B cell (primary cell): ENCODE measurements at regions not wholly inside any gene's neighbourhood (a gene's known extent, or its start where the extent isn't known, plus 50 kb on each side); places are given as distances from the start of the nearest gene placed in this dataset.

ENCODE experiments used
- ATAC-seq: fragments of 200-7000 bp; cut with Tn5 transposase; one replicate; pipeline ENCODE4 v1.10.0; 2021; ENCODE audit warnings: low read depth, mild to moderate bottlenecking, moderate number of reproducible peaks, moderate library complexity
- CTCF ChIA-PET: fragments of 350-600 bp; sonication (Branson Sonifier 250); formaldehyde crosslinking; loops from one replicate; lab custom pipeline; 2021; ENCODE audit warnings: antibody characterized with exemption, inconsistent platforms; lab: Charles Lee
- POLR2A ChIA-PET: fragments of 350-600 bp; sonication (Branson Sonifier 250); formaldehyde crosslinking; loops from one replicate; lab custom pipeline; 2021; ENCODE audit warnings: antibody characterized with exemption; lab: Charles Lee
- DNase-seq: peaks from one replicate; pipeline ENCODE4 v3.0.0; 2013
- H2AFZ ChIP-seq: 2 replicates; pipeline ENCODE4 v1.6.1; 2012; ENCODE audit warnings: mild to moderate bottlenecking, low read depth, low read length; ENCODE audit not compliant: insufficient read depth, poor library complexity, severe bottlenecking
- H3K27ac ChIP-seq, 2 donors: 1 replicate in 1 of 2; 2 replicates in 1 of 2; pipeline ENCODE4 v1.5.1; 2012 to 2013; ENCODE audit warnings: low read length in 2 of 2, mild to moderate bottlenecking in 2 of 2, moderate library complexity in 1 of 2
- H3K27me3 ChIP-seq, 4 experiments: fragments of 200-600 bp in 1 of 4; sonication (generic) in 1 of 4; replicated peaks in 1 of 4; 1 replicate in 2 of 4; 2 replicates in 2 of 4; pipeline versions ENCODE4 v1.6.1 to v1.7.0; 2013 to 2016; ENCODE audit warnings: low read length in 3 of 4, mild to moderate bottlenecking in 2 of 4, mixed read lengths in 1 of 4, moderate library complexity in 1 of 4; ENCODE audit not compliant: insufficient read depth in 4 of 4, control insufficient read depth in 3 of 4; ENCODE audit errors: control extremely low read depth in 1 of 4
- H3K36me3 ChIP-seq, 2 experiments: replicated peaks in 1 of 2; 1 replicate in 1 of 2; 2 replicates in 1 of 2; pipeline versions ENCODE4 v1.6.1 to v1.7.1; 2013; ENCODE audit warnings: low read length in 1 of 2; ENCODE audit not compliant: insufficient read depth in 2 of 2, control insufficient read depth in 1 of 2; ENCODE audit errors: control extremely low read depth in 1 of 2, extremely low read depth in 1 of 2
- H3K4me1 ChIP-seq, 2 donors: fragments of 200-600 bp in 1 of 2; sonication (generic) in 1 of 2; 1 replicate in 1 of 2; 2 replicates in 1 of 2; pipeline versions ENCODE4 v1.5.1 to v1.6.1; 2013 to 2017; ENCODE audit warnings: low read length in 2 of 2; ENCODE audit not compliant: control insufficient read depth in 2 of 2, insufficient read depth in 2 of 2
- H3K4me2 ChIP-seq: replicated peaks from 2 replicates; pipeline ENCODE3; 2012; ENCODE audit warnings: mild to moderate bottlenecking, low read depth, low read length; ENCODE audit not compliant: poor library complexity, severe bottlenecking
- H3K4me3 ChIP-seq, 5 experiments: fragments of 200-600 bp in 1 of 5; sonication (generic) in 1 of 5; 1 replicate in 3 of 5; 2 replicates in 2 of 5; pipeline versions ENCODE4 v1.5.1 to v1.7.0; 2011 to 2016; ENCODE audit warnings: low read length in 4 of 5, mild to moderate bottlenecking in 4 of 5, low read depth in 2 of 5, control low read depth in 1 of 5, moderate library complexity in 1 of 5; ENCODE audit not compliant: insufficient read depth in 1 of 5; ENCODE audit errors: control extremely low read depth in 1 of 5, extremely low read depth in 1 of 5
- H3K79me2 ChIP-seq: fragments of 200-600 bp; sonication (generic); one replicate; pipeline ENCODE4 v1.6.0; 2016; ENCODE audit warnings: low read length; ENCODE audit not compliant: control insufficient read depth, insufficient read depth
- H3K9ac ChIP-seq: fragments of 200-600 bp; sonication (generic); 2 replicates; pipeline ENCODE4 v1.6.1; 2017; ENCODE audit warnings: mild to moderate bottlenecking, low read length, moderate library complexity
- H3K9me3 ChIP-seq, 3 donors: one replicate each; pipeline versions ENCODE4 v1.6.1 to v1.7.1; 2013; ENCODE audit warnings: low read length in 2 of 3; ENCODE audit not compliant: control insufficient read depth in 2 of 3, insufficient read depth in 1 of 3; ENCODE audit errors: control extremely low read depth in 1 of 3
- H4K20me1 ChIP-seq: 2 replicates; pipeline ENCODE4 v1.6.0; 2012; ENCODE audit warnings: mild to moderate bottlenecking, low read length; ENCODE audit not compliant: insufficient read depth, control insufficient read depth, poor library complexity, severe bottlenecking
- H3K27ac Mint-ChIP-seq: one replicate; pipeline ENCODE4 v1.8.0; 2021; ENCODE audit warnings: mixed read lengths
- H3K27me3 Mint-ChIP-seq: one replicate; pipeline ENCODE4 v1.8.0; 2021; ENCODE audit warnings: mixed read lengths
- H3K4me1 Mint-ChIP-seq: one replicate; pipeline ENCODE4 v1.8.0; 2021; ENCODE audit warnings: mixed read lengths
- H3K4me3 Mint-ChIP-seq: one replicate; pipeline ENCODE4 v1.8.0; 2021; ENCODE audit warnings: mixed read lengths
- H3K9me3 Mint-ChIP-seq: one replicate; pipeline ENCODE4 v1.8.0; 2022; ENCODE audit warnings: mixed read lengths; ENCODE audit not compliant: insufficient read depth
- EZH2 ChIP-seq: IDR thresholded peaks from 2 replicates; pipeline ENCODE4 v1.6.1; 2012; ENCODE audit warnings: borderline replicate concordance, low read depth, mild to moderate bottlenecking, moderate library complexity, low read length; ENCODE audit not compliant: insufficient read depth, poor library complexity, severe bottlenecking
- WGBS: methylation state at CpG from one replicate; pipeline ENCODE4 v1.1.5; 2013; ENCODE audit warnings: missing lambda C conversion rate; ENCODE audit not compliant: insufficient coverage; 5-methylcytosine and 5-hydroxymethylcytosine counted together
- intact Hi-C: fragments of 100-400 bp; cut with micrococcal nuclease; formaldehyde crosslinking; loops from one replicate; pipeline ENCODE4 v1.10.0; 2022
- TF ChIP-seq, protein P1 (sequence below): fragments of 200-600 bp; IDR thresholded peaks from one replicate; pipeline ENCODE4 v1.8.0; 2022; ENCODE audit warnings: antibody characterized with exemption, mild to moderate bottlenecking

DNA sequence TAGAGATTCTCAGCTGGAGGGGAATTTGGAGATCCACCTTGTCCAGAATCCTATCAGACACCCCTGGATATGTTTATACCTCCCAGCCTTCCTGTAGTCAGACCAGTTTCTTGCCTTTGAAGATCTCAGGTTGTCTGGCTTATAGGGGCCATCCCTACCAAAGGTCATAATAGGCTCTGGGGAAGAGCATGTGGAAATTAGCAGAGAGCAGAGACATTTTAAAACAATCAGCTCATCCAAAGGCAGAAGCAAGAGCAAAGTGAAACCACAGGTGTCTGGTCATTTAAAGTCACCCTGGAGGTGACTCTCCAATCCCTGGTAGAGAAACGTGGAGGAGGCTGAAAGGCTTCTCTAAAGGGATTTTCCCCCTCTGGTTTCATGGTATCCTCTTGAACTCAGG lies 299.3 kb upstream of the EEF2KMT start:
- no peak for TF ChIP-seq EZH2
- TF ChIP-seq, protein P1, sequence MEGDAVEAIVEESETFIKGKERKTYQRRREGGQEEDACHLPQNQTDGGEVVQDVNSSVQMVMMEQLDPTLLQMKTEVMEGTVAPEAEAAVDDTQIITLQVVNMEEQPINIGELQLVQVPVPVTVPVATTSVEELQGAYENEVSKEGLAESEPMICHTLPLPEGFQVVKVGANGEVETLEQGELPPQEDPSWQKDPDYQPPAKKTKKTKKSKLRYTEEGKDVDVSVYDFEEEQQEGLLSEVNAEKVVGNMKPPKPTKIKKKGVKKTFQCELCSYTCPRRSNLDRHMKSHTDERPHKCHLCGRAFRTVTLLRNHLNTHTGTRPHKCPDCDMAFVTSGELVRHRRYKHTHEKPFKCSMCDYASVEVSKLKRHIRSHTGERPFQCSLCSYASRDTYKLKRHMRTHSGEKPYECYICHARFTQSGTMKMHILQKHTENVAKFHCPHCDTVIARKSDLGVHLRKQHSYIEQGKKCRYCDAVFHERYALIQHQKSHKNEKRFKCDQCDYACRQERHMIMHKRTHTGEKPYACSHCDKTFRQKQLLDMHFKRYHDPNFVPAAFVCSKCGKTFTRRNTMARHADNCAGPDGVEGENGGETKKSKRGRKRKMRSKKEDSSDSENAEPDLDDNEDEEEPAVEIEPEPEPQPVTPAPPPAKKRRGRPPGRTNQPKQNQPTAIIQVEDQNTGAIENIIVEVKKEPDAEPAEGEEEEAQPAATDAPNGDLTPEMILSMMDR: no peak
- H3K27me3 ChIP-seq: peaks cover 0 to 2% (median 0%) of the 10 kb centered on the region in 4 experiments
- WGBS: 57% methylated on average over 1 of the region's 1 CpG
- POLR2A ChIA-PET: no interaction called here
- H3K4me3 ChIP-seq: no peak overlapping the region
- no peak overlapping the region for H3K4me2 ChIP-seq
- no peak overlapping the region for H3K27ac Mint-ChIP-seq
- no peak overlapping the region for H3K4me3 Mint-ChIP-seq
- no peaks in the 10 kb centered on the region for H3K4me1 ChIP-seq
- H4K20me1 ChIP-seq: no peaks in the 10 kb centered on the region
- no peak for DNase-seq
- no peak overlapping the region for H3K9ac ChIP-seq
- H3K36me3 ChIP-seq: no peaks in the 10 kb centered on the region
- CTCF ChIA-PET: no interaction called here
- H3K4me1 Mint-ChIP-seq: no peaks in the 10 kb centered on the region
- intact Hi-C loops: no loop called here
- H2AFZ ChIP-seq: no peak overlapping the region
- H3K27me3 Mint-ChIP-seq: no peaks in the 10 kb centered on the region
- peaks cover 0 to 7% (median 0%) of the 10 kb centered on the region in 3 donors for H3K9me3 ChIP-seq
- no peaks in the 10 kb centered on the region for H3K79me2 ChIP-seq
- H3K27ac ChIP-seq: no peak overlapping the region
- H3K9me3 Mint-ChIP-seq: no peaks in the 10 kb centered on the region
- ATAC-seq: no peak

- Histone ChIP-seq H4K20me1 (no peaks in the 10 kb centered on the region), H3K9ac (no peak overlapping the region), H3K4me2 (no peak overlapping the region), H3K36me3 (no peaks in the 10 kb centered on the region), H3K79me2 (no peaks in the 10 kb centered on the region), H3K4me3 (no peak overlapping the region), H3K9me3 (peaks cover 0 to 7% (median 0%) of the 10 kb centered on the region in 3 donors), H3K27ac (no peak overlapping the region), H3K4me1 (no peaks in the 10 kb centered on the region), H2AFZ (no peak overlapping the region), H3K27me3 (no peaks in the 10 kb centered on the region)
- H3K27me3 Mint-ChIP-seq: no peaks in the 10 kb centered on the region
- ChIA-PET CTCF (no interaction called here), POLR2A (no interaction called here)
- ATAC-seq: no peak
- no peak overlapping the region for H3K27ac Mint-ChIP-seq
- WGBS: 63% methylated on average over 3 of the region's 5 CpGs
- no peak for DNase-seq
- TF ChIP-seq EZH2: no peak
- TF ChIP-seq, protein P1: no peak
- H3K4me3 Mint-ChIP-seq: no peak overlapping the region
- peaks cover 5% of the 10 kb centered on the region for H3K9me3 Mint-ChIP-seq
- intact Hi-C loops: no loop called here
- no peaks in the 10 kb centered on the region for H3K4me1 Mint-ChIP-seq
Observed at GRCh38 chr16:5393070-5393469, 295.5 kb upstream of the EEF2KMT start.
